Smooth muscle cell (in vitro differentiated cells): ENCODE measurements at regions not wholly inside any gene's neighbourhood (a gene's known extent, or its start where the extent isn't known, plus 50 kb on each side); places are given as distances from the start of the nearest gene placed in this dataset.

Experiments used
- DNase-seq: peaks from one replicate; lab custom pipeline; 2025; ENCODE audit not compliant: unreplicated experiment; lab: John Stamatoyannopoulos, UW
- H2AFZ ChIP-seq: fragments of 200-600 bp; sonication (generic); 2 replicates; pipeline ENCODE4 v1.6.0; 2016; ENCODE audit warnings: antibody characterized with exemption, low read depth, mild to moderate bottlenecking
- H3F3A ChIP-seq: fragments of 200-600 bp; sonication (generic); 2 replicates; pipeline ENCODE4 v1.6.0; 2017; ENCODE audit warnings: antibody characterized with exemption, low read depth
- H3K27ac ChIP-seq: fragments of 200-600 bp; sonication (generic); 2 replicates; pipeline ENCODE4 v1.5.1; 2016; ENCODE audit warnings: low read depth, mild to moderate bottlenecking
- H3K27me3 ChIP-seq: fragments of 200-600 bp; sonication (generic); 2 replicates; pipeline ENCODE4 v1.6.1; 2016; ENCODE audit warnings: low read depth, mild to moderate bottlenecking
- H3K36me3 ChIP-seq: fragments of 200-600 bp; sonication (generic); 2 replicates; pipeline ENCODE4 v1.5.1; 2016; ENCODE audit warnings: low read depth
- H3K4me1 ChIP-seq: fragments of 200-600 bp; sonication (generic); 2 replicates; pipeline ENCODE4 v1.5.1; 2016; ENCODE audit warnings: low read depth
- H3K4me2 ChIP-seq: fragments of 200-600 bp; sonication (generic); 2 replicates; pipeline ENCODE4 v1.6.0; 2016; ENCODE audit warnings: mild to moderate bottlenecking
- H3K4me3 ChIP-seq: fragments of 200-600 bp; sonication (generic); 2 replicates; pipeline ENCODE4 v1.5.1; 2016; ENCODE audit warnings: mild to moderate bottlenecking
- H3K79me2 ChIP-seq: fragments of 200-600 bp; sonication (generic); 2 replicates; pipeline ENCODE4 v1.6.0; 2016; ENCODE audit warnings: low read depth, mild to moderate bottlenecking
- H3K9ac ChIP-seq: fragments of 200-600 bp; sonication (generic); 2 replicates; pipeline ENCODE4 v1.6.0; 2016; ENCODE audit warnings: low read depth
- H3K9me3 ChIP-seq: fragments of 200-600 bp; sonication (generic); replicated peaks from 2 replicates; pipeline ENCODE4 v1.5.1; 2016; ENCODE audit warnings: low read depth
- H4K20me1 ChIP-seq: fragments of 200-600 bp; sonication (generic); 2 replicates; pipeline ENCODE4 v1.6.0; 2016; ENCODE audit warnings: low read depth
- CTCF ChIP-seq: fragments of 200-600 bp; sonication (generic); IDR thresholded peaks from 2 replicates; pipeline ENCODE4 v1.5.1; 2017; ENCODE audit warnings: borderline replicate concordance, mild to moderate bottlenecking, antibody characterized with exemption; ENCODE audit not compliant: insufficient read depth, poor library complexity, severe bottlenecking
- WGBS: methylation state at CpG from one replicate; pipeline ENCODE4 v1.1.7; 2016; ENCODE audit warnings: low lambda C conversion rate; 5-methylcytosine and 5-hydroxymethylcytosine counted together

- Histone ChIP-seq H3K4me3 (no peak overlapping the region), H3K9me3 (no peaks in the 10 kb centered on the region), H3K36me3 (no peaks in the 10 kb centered on the region), H3K4me2 (no peak overlapping the region), H3K27me3 (no peaks in the 10 kb centered on the region), H3K27ac (no peak overlapping the region), H3F3A (no peaks in the 10 kb centered on the region), H4K20me1 (no peaks in the 10 kb centered on the region), H3K79me2 (no peaks in the 10 kb centered on the region), H3K4me1 (no peaks in the 10 kb centered on the region), H2AFZ (no peak overlapping the region), H3K9ac (no peak overlapping the region)
- WGBS: 97% methylated on average over 7 of the region's 7 CpGs
- DNase-seq: no peak
- TF ChIP-seq CTCF: no peak
These were observed 52.7 kb upstream of the SHANK2 start for GRCh38 chr11:71305041-71305440.

GRCh38 chr11:71304491-71304890, 52.1 kb upstream of the SHANK2 start:
- Histone ChIP-seq H3K9me3 (no peaks in the 10 kb centered on the region), H3K4me1 (no peaks in the 10 kb centered on the region), H3K27ac (no peak overlapping the region), H4K20me1 (no peaks in the 10 kb centered on the region), H3K79me2 (no peaks in the 10 kb centered on the region), H3K4me2 (no peak overlapping the region), H3K9ac (no peak overlapping the region), H3K36me3 (no peaks in the 10 kb centered on the region), H2AFZ (no peak overlapping the region), H3K4me3 (no peak overlapping the region), H3K27me3 (no peaks in the 10 kb centered on the region), H3F3A (no peaks in the 10 kb centered on the region)
- no peak for TF ChIP-seq CTCF
- no peak for DNase-seq
- WGBS: 92% methylated on average over 3 of the region's 3 CpGs

- H3K27me3 ChIP-seq: no peaks in the 10 kb centered on the region
- no peak overlapping the region for H3K4me2 ChIP-seq
- 96% methylated on average over 1 of the region's 1 CpG for WGBS
- H3K79me2 ChIP-seq: no peaks in the 10 kb centered on the region
- no peak overlapping the region for H2AFZ ChIP-seq
- no peak for TF ChIP-seq CTCF
- H3F3A ChIP-seq: peaks cover under 1% of the 10 kb centered on the region
- no peak overlapping the region for H3K4me3 ChIP-seq
- H3K9me3 ChIP-seq: no peaks in the 10 kb centered on the region
- no peak for DNase-seq
- H4K20me1 ChIP-seq: no peaks in the 10 kb centered on the region
- H3K9ac ChIP-seq: no peak overlapping the region
- H3K4me1 ChIP-seq: no peaks in the 10 kb centered on the region
- H3K36me3 ChIP-seq: no peaks in the 10 kb centered on the region
- H3K27ac ChIP-seq: no peak overlapping the region
These were observed 51.7 kb upstream of the SHANK2 start for GRCh38 chr11:71304045-71304444.

GRCh38 chr11:71302911-71303310, 50.5 kb upstream of the SHANK2 start:
- H3K4me1 ChIP-seq: no peaks in the 10 kb centered on the region
- H3F3A ChIP-seq: peaks cover 10% of the 10 kb centered on the region
- no peak overlapping the region for H3K27ac ChIP-seq
- no peak overlapping the region for H3K4me2 ChIP-seq
- TF ChIP-seq CTCF: no peak
- no peaks in the 10 kb centered on the region for H3K79me2 ChIP-seq
- WGBS: 64% methylated on average over 2 of the region's 2 CpGs
- no peak overlapping the region for H3K4me3 ChIP-seq
- no peak for DNase-seq
- no peak overlapping the region for H3K9ac ChIP-seq
- no peaks in the 10 kb centered on the region for H3K9me3 ChIP-seq
- H2AFZ ChIP-seq: no peak overlapping the region
- no peaks in the 10 kb centered on the region for H3K36me3 ChIP-seq
- H3K27me3 ChIP-seq: no peaks in the 10 kb centered on the region
- no peaks in the 10 kb centered on the region for H4K20me1 ChIP-seq
